Ishikawa (cell line): ENCODE measurements at regions not wholly inside any gene's neighbourhood (a gene's known extent, or its start where the extent isn't known, plus 50 kb on each side); places are given as distances from the start of the nearest gene placed in this dataset.

Experiments used
- CEBPB ChIP-seq: IDR thresholded peaks from 2 replicates; pipeline ENCODE4 v1.6.1; 2012
- CREB1 ChIP-seq: IDR thresholded peaks from 2 replicates; pipeline ENCODE4 v1.6.1; 2012; ENCODE audit warnings: low read depth
- EGR1 ChIP-seq: IDR thresholded peaks from 2 replicates; pipeline ENCODE4 v1.6.1; 2012
- EP300 ChIP-seq: IDR thresholded peaks from 2 replicates; pipeline ENCODE4 v1.6.1; 2012; ENCODE audit warnings: borderline replicate concordance
- FOXM1 ChIP-seq: IDR thresholded peaks from 2 replicates; pipeline ENCODE4 v1.6.1; 2012; ENCODE audit warnings: low read depth, borderline replicate concordance
- NFIC ChIP-seq: IDR thresholded peaks from 2 replicates; pipeline ENCODE4 v1.6.1; 2012
- RAD21 ChIP-seq: IDR thresholded peaks from 2 replicates; pipeline ENCODE4 v1.6.1; 2012; ENCODE audit warnings: low read depth
- REST ChIP-seq: IDR thresholded peaks from 2 replicates; pipeline ENCODE4 v1.6.1; 2012; ENCODE audit warnings: low read depth, mild to moderate bottlenecking
- TAF1 ChIP-seq: IDR thresholded peaks from 2 replicates; pipeline ENCODE4 v1.6.1; 2012; ENCODE audit warnings: low read depth, mild to moderate bottlenecking
- TCF12 ChIP-seq: IDR thresholded peaks from 2 replicates; pipeline ENCODE4 v1.6.1; 2012; ENCODE audit warnings: low read depth
- TEAD4 ChIP-seq: IDR thresholded peaks from 2 replicates; pipeline ENCODE4 v1.6.1; 2012
- USF1 ChIP-seq: IDR thresholded peaks from 2 replicates; pipeline ENCODE4 v1.6.1; 2012
- YY1 ChIP-seq: IDR thresholded peaks from 2 replicates; pipeline ENCODE4 v1.6.1; 2012; ENCODE audit warnings: low read depth
- ZBTB7A ChIP-seq: IDR thresholded peaks from 2 replicates; pipeline ENCODE4 v1.6.1; 2012; ENCODE audit warnings: low read depth
- TF ChIP-seq, protein P1 (sequence below): IDR thresholded peaks from 2 replicates; pipeline ENCODE4 v1.6.1; 2012

GRCh38 chr5:120152931-120153330, 311.2 kb upstream of the PRR16 start:
- TF ChIP-seq CEBPB: no peak
- no peak for TF ChIP-seq USF1
- TF ChIP-seq FOXM1: no peak
- TF ChIP-seq, protein P1, sequence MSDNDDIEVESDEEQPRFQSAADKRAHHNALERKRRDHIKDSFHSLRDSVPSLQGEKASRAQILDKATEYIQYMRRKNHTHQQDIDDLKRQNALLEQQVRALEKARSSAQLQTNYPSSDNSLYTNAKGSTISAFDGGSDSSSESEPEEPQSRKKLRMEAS: no peak
- no peak for TF ChIP-seq EP300
- TF ChIP-seq TEAD4: no peak
- TF ChIP-seq CREB1: no peak

DNA sequence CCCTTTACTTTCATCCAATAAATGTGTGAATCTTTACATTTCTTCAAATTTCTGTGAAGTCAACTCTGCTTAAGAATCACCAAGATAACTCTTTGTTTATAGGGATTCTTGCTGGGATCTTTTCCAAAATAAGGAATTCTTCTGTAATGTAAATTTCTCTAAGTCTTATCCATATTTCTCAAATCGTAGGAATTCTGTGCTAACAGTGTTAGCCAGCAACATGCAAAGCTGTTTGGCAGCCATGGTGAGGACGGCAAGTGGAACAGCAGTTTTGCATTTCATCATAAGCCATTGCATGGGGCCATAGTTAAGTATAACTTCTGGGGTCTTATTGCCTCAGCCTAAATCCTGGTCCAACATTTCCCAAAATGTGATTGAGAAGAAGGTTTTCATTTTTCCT, 310.5 kb upstream of the PRR16 start:
- TF ChIP-seq CREB1: no peak
- no peak for TF ChIP-seq EGR1
- TF ChIP-seq, protein P1: no peak
- no peak for TF ChIP-seq TAF1
- no peak for TF ChIP-seq CEBPB
- no peak for TF ChIP-seq EP300
- TF ChIP-seq YY1: no peak
- TF ChIP-seq TEAD4: no peak
- TF ChIP-seq ZBTB7A: no peak
- no peak for TF ChIP-seq TCF12
- TF ChIP-seq REST: no peak
- no peak for TF ChIP-seq FOXM1

GRCh38 chr5:120155873-120156272, 308.2 kb upstream of the PRR16 start:
- TF ChIP-seq YY1: no peak
- TF ChIP-seq TCF12: no peak
- no peak for TF ChIP-seq TAF1
- TF ChIP-seq CEBPB: no peak
- no peak for TF ChIP-seq TEAD4
- no peak for TF ChIP-seq CREB1
- no peak for TF ChIP-seq ZBTB7A
- TF ChIP-seq REST: no peak
- TF ChIP-seq NFIC: no peak
- no peak for TF ChIP-seq USF1
- no peak for TF ChIP-seq EP300
- TF ChIP-seq FOXM1: no peak
- TF ChIP-seq, protein P1: no peak
- TF ChIP-seq RAD21: no peak

DNA sequence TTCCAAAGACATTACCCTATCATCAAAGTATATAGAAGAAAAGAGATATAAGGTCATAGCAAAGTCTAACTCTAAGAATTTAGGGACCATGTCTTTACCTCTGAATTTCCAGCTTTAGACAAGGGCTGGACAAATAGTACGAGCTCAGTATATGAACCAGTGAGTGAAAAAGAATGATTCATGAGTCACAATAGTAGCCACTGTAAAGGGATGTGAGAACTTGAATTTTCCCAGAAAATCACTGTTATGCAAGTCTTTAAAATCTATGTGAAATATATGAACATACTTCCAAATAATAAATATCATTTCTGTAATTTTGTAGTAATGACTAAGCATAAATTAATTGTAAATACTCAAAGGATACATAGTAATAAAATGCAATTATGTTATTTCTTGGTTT, 305.9 kb upstream of the PRR16 start:
- TF ChIP-seq ZBTB7A: no peak
- no peak for TF ChIP-seq EGR1
- no peak for TF ChIP-seq REST
- no peak for TF ChIP-seq USF1

GRCh38 chr5:120159155-120159554, 304.9 kb upstream of the PRR16 start:
- TF ChIP-seq CREB1: no peak
